Left colon (tissue), 2 donors: ENCODE measurements at regions not wholly inside any gene's neighbourhood (a gene's known extent, or its start where the extent isn't known, plus 50 kb on each side); places are given as distances from the start of the nearest gene placed in this dataset.

ENCODE experiments used
- ATAC-seq: fragments of 200-7000 bp; cut with Tn5 transposase; one replicate; pipeline ENCODE4 v1.9.1; 2020; ENCODE audit warnings: mild to moderate bottlenecking, moderate library complexity
- DNase-seq, 2 donors: peaks; one replicate each; pipeline ENCODE4 v3.0.0-alpha.2; 2020
- intact Hi-C, 2 donors: fragments of 100-400 bp; cut with DNase I in 1 of 2; cut with micrococcal nuclease in 1 of 2; formaldehyde crosslinking; loops; one replicate each; pipeline versions ENCODE4 v1.11.2 to v1.14.0; 2022; cut with DNase I, micrococcal nuclease
- donor health status: DM: no; HTN: no; CAD: no.
- donor health status: DM: yes; HTN: yes; CAD: no.

DNA sequence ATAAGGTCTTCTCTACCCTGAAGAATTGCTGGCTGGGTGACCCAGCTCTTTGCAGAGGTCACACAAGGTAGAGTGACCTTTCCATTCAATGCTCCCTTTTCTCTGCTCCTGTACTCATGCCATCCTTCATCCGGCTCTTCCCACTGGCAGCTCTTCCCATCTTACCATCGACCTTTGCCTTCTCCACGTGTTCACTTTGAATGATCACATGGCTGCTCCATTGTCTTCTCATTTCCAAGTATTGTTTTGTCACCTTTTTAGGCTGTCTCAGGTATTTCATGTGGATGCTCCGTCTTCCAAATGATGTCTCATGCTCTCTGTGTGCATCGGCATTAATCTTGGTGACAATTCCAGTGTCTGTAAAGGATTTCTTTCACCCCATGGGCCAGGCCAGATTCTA is 76.6 kb upstream of the ONECUT1 start:
- intact Hi-C loops, result no loop called here
- DNase-seq (no peak), ATAC-seq (no peak)

DNA sequence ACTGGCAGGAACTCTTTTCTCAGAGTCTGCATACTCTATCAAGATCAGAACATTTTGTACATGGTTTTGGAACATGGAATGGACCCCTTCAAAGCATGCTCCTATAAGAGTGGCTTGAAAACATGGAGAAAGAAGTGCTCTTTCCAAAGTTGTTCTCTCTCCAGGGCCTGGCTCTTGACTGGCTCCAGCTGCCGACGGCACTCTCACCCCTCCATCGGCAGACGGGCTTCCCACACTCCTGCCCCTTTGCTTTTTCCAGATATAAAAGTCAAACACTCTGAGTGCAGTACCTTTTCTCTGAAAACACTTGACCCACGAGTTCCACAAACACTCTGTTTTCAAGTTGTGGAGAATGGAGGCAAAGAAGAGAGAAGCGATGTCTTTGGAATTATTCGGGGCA is 72.5 kb upstream of the ONECUT1 start:
- intact Hi-C loops, result no loop called here
- no peak for ATAC-seq
- no peak for DNase-seq

DNA sequence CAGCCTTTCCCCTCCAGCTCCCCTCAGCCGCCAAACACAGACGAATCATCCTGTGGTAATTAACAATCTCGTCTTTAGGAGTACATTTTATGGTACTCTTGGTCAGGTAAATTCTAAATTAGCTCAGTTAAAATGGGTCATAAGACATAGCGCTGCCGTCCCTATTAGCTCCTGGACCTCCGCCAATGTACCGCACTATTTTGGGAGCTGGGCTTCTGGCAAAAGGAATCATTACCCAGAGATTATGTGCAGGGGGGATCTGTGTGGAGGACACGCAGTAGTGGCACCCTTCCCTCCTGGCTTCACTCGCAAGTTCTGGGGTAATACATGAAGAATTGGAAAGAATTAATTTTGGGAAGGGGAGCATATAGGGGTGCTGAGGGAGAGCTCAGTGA is 68.6 kb upstream of the ONECUT1 start:
- intact Hi-C loops, result no loop called here
- DNase-seq, result no peak

DNA sequence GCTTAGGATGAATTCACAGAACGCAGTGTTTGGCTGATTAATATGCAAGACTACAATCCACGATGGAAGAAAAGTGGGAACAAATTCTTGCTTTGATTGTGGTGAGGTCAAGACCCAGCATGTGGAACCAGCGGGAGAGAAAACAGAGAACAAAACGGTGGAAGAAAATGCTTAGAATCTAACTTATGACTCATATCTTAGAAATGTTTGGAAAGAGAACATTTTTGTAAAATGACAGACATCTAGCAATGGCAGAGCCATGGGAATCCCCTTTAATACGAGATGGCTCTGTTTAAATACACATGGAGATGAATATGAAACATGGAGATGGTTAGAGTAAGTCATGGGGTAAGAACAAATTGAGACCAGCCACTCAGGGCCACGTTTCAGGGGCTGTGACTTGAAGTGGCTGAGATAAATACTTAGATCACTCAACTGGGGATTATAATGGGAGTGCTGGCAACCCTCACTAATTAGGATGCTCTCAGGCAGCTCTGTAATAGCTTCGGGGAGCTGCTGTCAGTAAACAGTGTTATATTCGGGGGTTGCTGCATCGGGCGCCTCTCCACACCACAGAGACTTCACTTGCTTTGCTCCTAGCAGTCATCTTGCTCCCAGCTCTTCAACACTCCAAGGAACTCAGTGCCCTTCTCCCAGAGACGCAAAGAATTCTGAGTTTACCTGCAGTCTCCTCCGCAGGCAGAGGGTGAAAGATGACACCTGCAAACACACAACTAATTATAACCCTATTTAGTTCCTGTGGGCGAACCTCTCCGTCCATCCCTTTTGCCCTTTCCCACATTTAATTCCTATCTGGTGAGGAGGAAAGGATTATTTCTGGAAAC is 68.0 kb upstream of the ONECUT1 start:
- no peak for ATAC-seq
- intact Hi-C loops, result no loop called here
- DNase-seq, result no peak

More for the DNA sequence above, 68.6 kb upstream of the ONECUT1 start:
- no peak for ATAC-seq

DNA sequence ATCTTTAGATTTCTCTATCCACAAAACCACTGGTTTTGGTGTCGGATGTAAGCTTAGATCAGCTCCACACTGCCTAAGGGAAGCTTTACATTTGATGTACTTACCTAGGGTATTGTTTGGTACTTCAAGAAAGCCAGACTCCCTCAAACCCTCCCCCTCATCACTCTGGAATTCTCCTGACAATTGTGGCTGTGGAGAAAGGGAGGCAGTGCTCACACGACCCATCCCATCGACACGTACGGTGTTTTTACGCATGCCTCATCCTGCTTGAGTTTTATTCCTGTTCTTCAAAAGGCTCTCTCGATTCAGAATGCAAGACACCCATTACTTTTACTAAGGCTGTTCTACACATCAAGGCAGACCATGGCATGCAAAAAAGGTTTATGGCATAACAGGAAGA is 67.3 kb upstream of the ONECUT1 start:
- intact Hi-C loops, result no loop called here
- ATAC-seq (no peak), DNase-seq (no peak)

DNA sequence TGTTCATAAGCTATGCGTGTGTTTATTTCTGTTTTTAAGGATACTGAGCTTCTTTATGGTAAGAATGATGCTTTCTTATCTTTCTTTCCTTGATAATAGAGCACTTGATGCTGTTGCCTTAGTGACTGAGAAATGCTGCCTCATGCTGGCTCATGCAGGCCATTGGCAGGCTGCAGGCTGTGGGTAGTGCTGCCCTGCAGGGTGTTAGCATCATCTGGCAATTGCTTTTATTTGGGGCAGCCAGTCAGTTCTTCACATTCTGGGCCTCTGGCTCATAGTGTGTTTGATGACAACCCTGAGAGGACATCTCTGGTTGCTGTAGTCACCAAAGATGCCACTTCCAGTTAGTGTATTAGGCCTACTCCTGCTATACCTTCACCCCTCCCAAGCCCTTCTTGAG is 66.2 kb upstream of the ONECUT1 start:
- intact Hi-C loops, result no loop called here
- no peak for DNase-seq
- ATAC-seq, result no peak

DNA sequence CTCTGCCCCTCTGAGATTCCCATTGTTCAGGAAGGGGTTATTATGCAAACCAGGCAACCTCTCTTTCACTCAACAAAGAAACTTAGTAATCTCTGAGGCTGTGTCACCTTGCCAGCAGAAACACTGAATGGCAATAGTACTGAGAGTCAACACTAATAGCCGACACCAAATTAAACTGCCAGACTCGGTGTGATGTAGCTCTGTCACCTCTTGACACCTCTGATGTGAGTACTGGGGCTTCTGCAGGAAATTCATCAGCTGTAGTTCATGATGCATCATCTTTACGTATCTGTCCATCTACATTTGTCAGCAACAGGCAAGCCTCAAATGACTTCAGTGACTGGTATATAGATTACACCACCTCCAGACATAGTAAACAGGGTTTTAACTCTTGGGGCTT is 65.0 kb upstream of the ONECUT1 start:
- DNase-seq, result no peak
- intact Hi-C loops, result no loop called here
- ATAC-seq, result no peak

DNA sequence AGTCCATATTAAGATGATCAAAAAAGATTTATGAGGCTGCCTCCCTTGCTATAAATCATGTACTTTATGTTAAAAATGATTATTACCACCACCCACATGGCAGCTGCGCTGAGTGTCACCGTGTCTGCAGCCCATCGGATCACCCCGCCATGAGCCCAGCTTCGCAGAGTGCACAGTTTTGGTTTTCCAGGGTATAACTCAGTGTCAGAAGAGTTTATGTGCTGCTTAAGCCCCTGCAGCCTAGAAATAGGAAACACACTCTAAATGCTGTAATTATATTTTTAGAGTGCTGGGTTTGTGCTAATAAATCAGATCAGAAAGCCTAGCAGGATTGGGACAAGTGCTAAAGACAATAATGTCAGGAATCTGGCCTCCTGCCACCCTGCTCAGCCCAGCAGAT is 54.7 kb upstream of the ONECUT1 start:
- intact Hi-C loops, result no loop called here
- DNase-seq, result no peak
- no peak for ATAC-seq
